ENCODE measurements at regions not wholly inside any gene's neighbourhood (a gene's known extent, or its start where the extent isn't known, plus 50 kb on each side); places are given as distances from the start of the nearest gene placed in this dataset.
"Not testable (repeated sequence)": the region's sequence is repeated elsewhere in the genome, so short reads cannot be mapped to it uniquely, and the experiment has no call there.

- DNase-seq (ENCODE audit: low spot score) = not testable (repeated sequence)
Measured at GRCh38 chr14:23897291-23897690, 56.3 kb upstream of the DHRS4 start.

- DNase-seq (ENCODE audit: low spot score) = not testable (repeated sequence)
Measured at GRCh38 chr14:23898359-23898758, 55.2 kb upstream of the DHRS4 start.

GRCh38 chr14:23899788-23900187 lies 53.8 kb upstream of the DHRS4 start:
- no peak for DNase-seq (ENCODE audit: low spot score)

GRCh38 chr14:23903442-23903841 lies 50.1 kb upstream of the DHRS4 start:
- no peak for DNase-seq (ENCODE audit: low spot score)

All from umbilical cord (tissue), 1 donor.